ENCODE measurements at regions not wholly inside any gene's neighbourhood (a gene's known extent, or its start where the extent isn't known, plus 50 kb on each side); places are given as distances from the start of the nearest gene placed in this dataset.

- TF ChIP-seq STAT3 (IDR thresholded peaks at IDR 0.05; ENCODE audit: low read depth, low read length) (no peak), MYC (IDR thresholded peaks at IDR 0.05; ENCODE audit: insufficient read depth, insufficient read length, insufficient replicate concordance, low read length, severe bottlenecking) (no peak)
Observed at GRCh38 chr2:17136231-17136630, 382.0 kb downstream of the RAD51AP2 start (continued).

GRCh38 chr2:17135619-17136018, 382.6 kb downstream of the RAD51AP2 start:
- ChIA-PET SMC1A (ENCODE audit: uncharacterized antibody, unreplicated experiment) (no interaction called here), RAD21 (ENCODE audit: unreplicated experiment) (no interaction called here), CTCF (no interaction called here), POLR2A (no interaction called here)
- no peaks in the 10 kb centered on the region for H3K4me1 ChIP-seq (ENCODE audit: control insufficient read depth, insufficient read depth, low read length)
- no peak overlapping the region for H2AFZ ChIP-seq (ENCODE audit: control insufficient read depth, low read depth, low read length)
- no peak overlapping the region for H3K4me2 ChIP-seq (ENCODE audit: control insufficient read depth, insufficient read depth)
- H3K9me3 ChIP-seq (replicated peaks; ENCODE audit: control insufficient read depth, insufficient read depth, low read length): no peaks in the 10 kb centered on the region
- DNase-seq (ENCODE audit: low read depth, low spot score) (no peak), FAIRE-seq (no peak), ATAC-seq (no peak)
- no peaks in the 10 kb centered on the region for H4K20me1 ChIP-seq (ENCODE audit: control insufficient read depth, insufficient read depth)
- no peaks in the 10 kb centered on the region for H3K36me3 ChIP-seq (ENCODE audit: control insufficient read depth in 2 of 2, insufficient read depth in 2 of 2, low read length in 1 of 2)
- in situ Hi-C loops (cut with MboI): no loop called here
- H3K79me2 ChIP-seq (ENCODE audit: control insufficient read depth, insufficient read depth, low read length): no peaks in the 10 kb centered on the region
- no peak overlapping the region for H3K9ac ChIP-seq (ENCODE audit: control insufficient read depth, insufficient read depth, low read length)
- H3K4me3 ChIP-seq: no peak overlapping the region
- intact Hi-C loops (cut with micrococcal nuclease; ENCODE audit: unreplicated experiment): no loop called here
- no TSS peak for BruUV-seq (replicated peaks)
- WGBS (ENCODE audit: insufficient coverage, insufficient replicate concordance, low lambda C conversion rate, missing lambda C conversion rate): 88% methylated on average over 1 of the region's 1 CpG
- H3K27ac ChIP-seq (ENCODE audit: control insufficient read depth, insufficient read depth): no peak overlapping the region
- H3K27me3 ChIP-seq (replicated peaks in 1 of 2; ENCODE audit: control insufficient read depth in 2 of 2, insufficient read depth in 2 of 2, low read length in 1 of 2): no peaks in the 10 kb centered on the region
- no peak for TF ChIP-seq ZBTB33 (IDR thresholded peaks at IDR 0.05)
- TF ChIP-seq IKZF1 (conservative IDR thresholded peaks at IDR 0.05): no peak
- no peak for TF ChIP-seq NFYB (IDR thresholded peaks at IDR 0.05; ENCODE audit: insufficient read depth, low read depth, low read length)
- no peak for TF ChIP-seq CTCF (IDR thresholded peaks at IDR 0.05 in 2 of 3, conservative IDR thresholded peaks at IDR 0.05 in 1 of 3; ENCODE audit: control insufficient read depth in 2 of 3, extremely low read depth in 1 of 3, insufficient read depth in 1 of 3, low read depth in 3 of 3, low read length in 3 of 3)
- TF ChIP-seq ZNF217 (IDR thresholded peaks at IDR 0.05): no peak
- no peak for TF ChIP-seq SREBF1 (IDR thresholded peaks at IDR 0.05; ENCODE audit: low read length)
- no peak for TF ChIP-seq CEBPB (IDR thresholded peaks at IDR 0.05; ENCODE audit: borderline replicate concordance in 1 of 2, low read depth in 2 of 2, low read length in 2 of 2)
- TF ChIP-seq SPI1 (IDR thresholded peaks at IDR 0.05; ENCODE audit: borderline replicate concordance, insufficient read depth, low read depth, low read length): no peak
- TF ChIP-seq SMARCA5 (IDR thresholded peaks at IDR 0.05): no peak
- TF ChIP-seq TAF1 (IDR thresholded peaks at IDR 0.05; ENCODE audit: borderline replicate concordance, low read depth, low read length): no peak
- TF ChIP-seq SP1 (IDR thresholded peaks at IDR 0.05; ENCODE audit: low read depth, low read length): no peak
- no peak for TF ChIP-seq MTA2 (IDR thresholded peaks at IDR 0.05; ENCODE audit: low read depth)
- TF ChIP-seq POLR2AphosphoS2 (IDR thresholded peaks at IDR 0.05; ENCODE audit: low read depth, low read length): no peak
- no peak for TF ChIP-seq NFYA (IDR thresholded peaks at IDR 0.05; ENCODE audit: borderline replicate concordance, low read depth, low read length)
- TF ChIP-seq IRF4 (IDR thresholded peaks at IDR 0.05; ENCODE audit: low read depth, low read length): no peak
- TF ChIP-seq PRDM15 (CRISPR knock-in tag; IDR thresholded peaks at IDR 0.05): no peak
